Loucy (cell line): ENCODE measurements at regions not wholly inside any gene's neighbourhood (a gene's known extent, or its start where the extent isn't known, plus 50 kb on each side); places are given as distances from the start of the nearest gene placed in this dataset.

Experiments
- H2AFZ ChIP-seq: fragments of 200-600 bp; sonication (generic); 2 replicates; pipeline ENCODE4 v1.6.0; 2016; ENCODE audit warnings: antibody characterized with exemption, mild to moderate bottlenecking, low read length, moderate library complexity
- H3F3A ChIP-seq: fragments of 200-600 bp; 2 replicates; pipeline ENCODE4 v1.6.0; 2016; ENCODE audit warnings: antibody characterized with exemption, low read depth, mild to moderate bottlenecking
- H3K27me3 ChIP-seq: fragments of 200-600 bp; sonication (generic); 2 replicates; pipeline ENCODE4 v1.6.1; 2014; ENCODE audit warnings: low read length, mild to moderate bottlenecking; ENCODE audit not compliant: insufficient read depth, poor library complexity, severe bottlenecking
- H3K36me3 ChIP-seq: fragments of 200-600 bp; sonication (generic); 2 replicates; pipeline ENCODE4 v1.6.1; 2016; ENCODE audit warnings: low read length; ENCODE audit not compliant: insufficient read depth
- H3K4me1 ChIP-seq: fragments of 200-600 bp; sonication (generic); 2 replicates; pipeline ENCODE4 v1.5.1; 2014; ENCODE audit warnings: low read length, mild to moderate bottlenecking; ENCODE audit not compliant: insufficient read depth, poor library complexity, severe bottlenecking
- H3K4me2 ChIP-seq: fragments of 200-600 bp; sonication (generic); 2 replicates; pipeline ENCODE4 v1.6.0; 2014; ENCODE audit warnings: antibody characterized with exemption, low read length, low read depth, mild to moderate bottlenecking; ENCODE audit not compliant: poor library complexity, severe bottlenecking
- H3K4me3 ChIP-seq: fragments of 200-600 bp; sonication (generic); 2 replicates; pipeline ENCODE4 v1.5.1; 2014; ENCODE audit warnings: low read length, mild to moderate bottlenecking, mixed read lengths; ENCODE audit not compliant: poor library complexity, severe bottlenecking
- H3K79me2 ChIP-seq: fragments of 200-600 bp; sonication (generic); 2 replicates; pipeline ENCODE4 v1.6.1; 2014; ENCODE audit warnings: low read length; ENCODE audit not compliant: insufficient read depth
- H3K9ac ChIP-seq: fragments of 200-600 bp; sonication (generic); 2 replicates; pipeline ENCODE4 v1.6.0; 2014; ENCODE audit warnings: mild to moderate bottlenecking, low read depth, low read length, moderate library complexity; ENCODE audit not compliant: poor library complexity, severe bottlenecking
- H3K9me2 ChIP-seq: fragments of 200-600 bp; sonication (generic); replicated peaks from 2 replicates; pipeline ENCODE4 v1.6.1; 2016; ENCODE audit warnings: low read depth, low read length, mixed read lengths
- H3K9me3 ChIP-seq: fragments of 200-600 bp; sonication (generic); 2 replicates; pipeline ENCODE4 v1.6.1; 2014; ENCODE audit warnings: mild to moderate bottlenecking, antibody characterized with exemption, low read length, low read depth; ENCODE audit not compliant: insufficient read depth
- H4K20me1 ChIP-seq: fragments of 200-600 bp; sonication (generic); 2 replicates; pipeline ENCODE4 v1.6.0; 2014; ENCODE audit warnings: antibody characterized with exemption, low read length, mild to moderate bottlenecking; ENCODE audit not compliant: insufficient read depth, poor library complexity, severe bottlenecking
- EZH2phosphoT487 ChIP-seq: fragments of 200-600 bp; IDR thresholded peaks from 2 replicates; pipeline ENCODE4 v1.6.1; 2018; ENCODE audit warnings: antibody characterized with exemption, mild to moderate bottlenecking, moderate library complexity, borderline replicate concordance
- TF ChIP-seq, protein P1 (sequence below): fragments of 200-600 bp; sonication (generic); conservative IDR thresholded peaks from 2 replicates; pipeline ENCODE4 v1.5.1; 2014; ENCODE audit warnings: mild to moderate bottlenecking, antibody characterized with exemption, low read length

DNA sequence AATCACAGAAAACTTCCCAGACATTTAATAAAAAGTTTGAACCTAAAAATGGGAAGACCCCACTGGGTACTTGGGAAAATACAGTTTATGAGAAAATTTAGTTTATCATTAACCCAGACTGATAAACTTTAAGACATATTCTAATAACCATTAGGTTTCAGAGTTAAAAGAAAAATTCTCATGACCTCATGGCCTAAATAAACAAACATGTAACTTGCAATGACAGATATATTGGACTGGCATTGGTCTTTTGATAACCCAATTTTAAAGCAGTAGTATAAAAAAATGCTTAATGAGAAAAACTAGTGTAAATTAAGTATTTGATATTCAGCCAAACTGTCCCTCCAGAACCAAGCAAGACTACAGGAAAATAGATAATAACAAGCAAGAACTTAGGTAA is 67.0 kb upstream of the ZNF804B start:
- H2AFZ ChIP-seq = no peak overlapping the region
- H3K27me3 ChIP-seq = no peaks in the 10 kb centered on the region
- H3K79me2 ChIP-seq = no peaks in the 10 kb centered on the region
- H3K9me3 ChIP-seq = no peaks in the 10 kb centered on the region
- H3K9me2 ChIP-seq = no peaks in the 10 kb centered on the region
- no peak overlapping the region for H3K4me2 ChIP-seq
- no peak overlapping the region for H3K9ac ChIP-seq
- H3K36me3 ChIP-seq = no peaks in the 10 kb centered on the region
- no peaks in the 10 kb centered on the region for H3K4me1 ChIP-seq
- H3F3A ChIP-seq = no peaks in the 10 kb centered on the region
- H4K20me1 ChIP-seq = no peaks in the 10 kb centered on the region
- no peak for TF ChIP-seq EZH2phosphoT487
- TF ChIP-seq, protein P1, sequence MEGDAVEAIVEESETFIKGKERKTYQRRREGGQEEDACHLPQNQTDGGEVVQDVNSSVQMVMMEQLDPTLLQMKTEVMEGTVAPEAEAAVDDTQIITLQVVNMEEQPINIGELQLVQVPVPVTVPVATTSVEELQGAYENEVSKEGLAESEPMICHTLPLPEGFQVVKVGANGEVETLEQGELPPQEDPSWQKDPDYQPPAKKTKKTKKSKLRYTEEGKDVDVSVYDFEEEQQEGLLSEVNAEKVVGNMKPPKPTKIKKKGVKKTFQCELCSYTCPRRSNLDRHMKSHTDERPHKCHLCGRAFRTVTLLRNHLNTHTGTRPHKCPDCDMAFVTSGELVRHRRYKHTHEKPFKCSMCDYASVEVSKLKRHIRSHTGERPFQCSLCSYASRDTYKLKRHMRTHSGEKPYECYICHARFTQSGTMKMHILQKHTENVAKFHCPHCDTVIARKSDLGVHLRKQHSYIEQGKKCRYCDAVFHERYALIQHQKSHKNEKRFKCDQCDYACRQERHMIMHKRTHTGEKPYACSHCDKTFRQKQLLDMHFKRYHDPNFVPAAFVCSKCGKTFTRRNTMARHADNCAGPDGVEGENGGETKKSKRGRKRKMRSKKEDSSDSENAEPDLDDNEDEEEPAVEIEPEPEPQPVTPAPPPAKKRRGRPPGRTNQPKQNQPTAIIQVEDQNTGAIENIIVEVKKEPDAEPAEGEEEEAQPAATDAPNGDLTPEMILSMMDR = no peak
- no peak overlapping the region for H3K4me3 ChIP-seq

DNA sequence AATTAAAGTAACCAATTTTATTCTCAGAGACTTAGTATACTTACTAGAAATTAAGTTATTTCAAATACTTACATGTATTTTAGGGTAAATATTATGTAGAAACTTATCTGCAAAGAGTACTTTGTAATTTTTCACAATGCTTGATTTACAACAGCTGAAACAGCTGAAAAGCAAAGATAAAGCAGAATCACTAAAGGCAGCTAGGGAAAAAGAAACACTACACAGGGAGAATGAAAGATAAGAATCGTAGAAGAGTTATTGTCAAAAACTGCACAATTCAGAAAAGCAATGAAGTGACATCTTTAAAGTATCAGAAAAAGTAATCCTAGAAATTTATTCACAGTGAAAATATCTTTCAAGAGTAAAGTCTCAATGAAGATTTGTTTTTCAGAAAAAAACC is 69.7 kb upstream of the ZNF804B start:
- Histone ChIP-seq H3K4me1 (no peaks in the 10 kb centered on the region), H2AFZ (no peak overlapping the region), H3F3A (no peaks in the 10 kb centered on the region), H4K20me1 (no peaks in the 10 kb centered on the region), H3K9me2 (no peaks in the 10 kb centered on the region), H3K36me3 (no peaks in the 10 kb centered on the region), H3K4me2 (no peak overlapping the region), H3K27me3 (no peaks in the 10 kb centered on the region), H3K4me3 (no peak overlapping the region), H3K79me2 (no peaks in the 10 kb centered on the region), H3K9ac (no peak overlapping the region), H3K9me3 (no peaks in the 10 kb centered on the region)
- TF ChIP-seq, protein P1 = no peak
- no peak for TF ChIP-seq EZH2phosphoT487

DNA sequence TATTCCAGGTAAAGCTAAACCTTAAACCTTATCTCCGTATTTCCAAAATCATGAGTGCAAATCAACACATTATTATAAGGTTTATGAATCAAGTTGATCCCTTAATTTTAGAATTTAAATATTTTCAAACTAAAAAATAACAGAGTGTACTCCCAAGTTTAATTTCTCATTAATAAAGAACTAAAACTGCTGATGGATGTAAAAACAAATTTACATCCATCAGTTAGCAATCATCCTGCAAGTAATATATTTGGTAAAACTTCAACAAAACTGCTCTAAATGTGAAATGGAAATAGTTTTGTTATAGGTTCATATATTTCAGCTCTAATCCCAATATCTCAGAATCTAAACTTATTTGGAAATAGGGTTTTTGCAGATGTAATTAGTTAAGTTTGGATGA is 71.3 kb upstream of the ZNF804B start:
- Histone ChIP-seq H3K27me3 (no peaks in the 10 kb centered on the region), H3K79me2 (no peaks in the 10 kb centered on the region), H3K4me2 (no peak overlapping the region), H3K9ac (no peak overlapping the region), H3K4me3 (no peak overlapping the region), H3K9me2 (no peaks in the 10 kb centered on the region), H2AFZ (no peak overlapping the region), H3K36me3 (no peaks in the 10 kb centered on the region), H3F3A (no peaks in the 10 kb centered on the region), H4K20me1 (no peaks in the 10 kb centered on the region), H3K4me1 (no peaks in the 10 kb centered on the region), H3K9me3 (no peaks in the 10 kb centered on the region)
- TF ChIP-seq, protein P1 = no peak
- TF ChIP-seq EZH2phosphoT487 = no peak
